Body of pancreas (tissue), 4 donors: ENCODE measurements at regions not wholly inside any gene's neighbourhood (a gene's known extent, or its start where the extent isn't known, plus 50 kb on each side); places are given as distances from the start of the nearest gene placed in this dataset.

Experiments
- POLR2A ChIP-seq, 3 donors: fragments of 450-650 bp; IDR thresholded peaks; one replicate each; pipeline ENCODE4 v1.6.1; 2016; ENCODE audit warnings: antibody characterized with exemption in 3 of 3, mild to moderate bottlenecking in 2 of 3
- TF ChIP-seq, protein P1 (sequence below), 7 experiments: fragments of 450-650 bp in 4 of 7; fragments of 200-600 bp in 3 of 7; sonication (generic) in 3 of 7; IDR thresholded peaks; one replicate each; pipeline ENCODE4 v1.5.1; 2016 to 2019; ENCODE audit warnings: antibody characterized with exemption in 7 of 7

- TF ChIP-seq, protein P1, sequence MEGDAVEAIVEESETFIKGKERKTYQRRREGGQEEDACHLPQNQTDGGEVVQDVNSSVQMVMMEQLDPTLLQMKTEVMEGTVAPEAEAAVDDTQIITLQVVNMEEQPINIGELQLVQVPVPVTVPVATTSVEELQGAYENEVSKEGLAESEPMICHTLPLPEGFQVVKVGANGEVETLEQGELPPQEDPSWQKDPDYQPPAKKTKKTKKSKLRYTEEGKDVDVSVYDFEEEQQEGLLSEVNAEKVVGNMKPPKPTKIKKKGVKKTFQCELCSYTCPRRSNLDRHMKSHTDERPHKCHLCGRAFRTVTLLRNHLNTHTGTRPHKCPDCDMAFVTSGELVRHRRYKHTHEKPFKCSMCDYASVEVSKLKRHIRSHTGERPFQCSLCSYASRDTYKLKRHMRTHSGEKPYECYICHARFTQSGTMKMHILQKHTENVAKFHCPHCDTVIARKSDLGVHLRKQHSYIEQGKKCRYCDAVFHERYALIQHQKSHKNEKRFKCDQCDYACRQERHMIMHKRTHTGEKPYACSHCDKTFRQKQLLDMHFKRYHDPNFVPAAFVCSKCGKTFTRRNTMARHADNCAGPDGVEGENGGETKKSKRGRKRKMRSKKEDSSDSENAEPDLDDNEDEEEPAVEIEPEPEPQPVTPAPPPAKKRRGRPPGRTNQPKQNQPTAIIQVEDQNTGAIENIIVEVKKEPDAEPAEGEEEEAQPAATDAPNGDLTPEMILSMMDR (IDR thresholded peaks at IDR 0.05): no peak
- no peak for TF ChIP-seq POLR2A (IDR thresholded peaks at IDR 0.05)
These were observed 182.8 kb upstream of the SMIM30 start for GRCh38 chr7:113301141-113301540.
